ENCODE measurements at regions not wholly inside any gene's neighbourhood (a gene's known extent, or its start where the extent isn't known, plus 50 kb on each side); places are given as distances from the start of the nearest gene placed in this dataset.

DNA sequence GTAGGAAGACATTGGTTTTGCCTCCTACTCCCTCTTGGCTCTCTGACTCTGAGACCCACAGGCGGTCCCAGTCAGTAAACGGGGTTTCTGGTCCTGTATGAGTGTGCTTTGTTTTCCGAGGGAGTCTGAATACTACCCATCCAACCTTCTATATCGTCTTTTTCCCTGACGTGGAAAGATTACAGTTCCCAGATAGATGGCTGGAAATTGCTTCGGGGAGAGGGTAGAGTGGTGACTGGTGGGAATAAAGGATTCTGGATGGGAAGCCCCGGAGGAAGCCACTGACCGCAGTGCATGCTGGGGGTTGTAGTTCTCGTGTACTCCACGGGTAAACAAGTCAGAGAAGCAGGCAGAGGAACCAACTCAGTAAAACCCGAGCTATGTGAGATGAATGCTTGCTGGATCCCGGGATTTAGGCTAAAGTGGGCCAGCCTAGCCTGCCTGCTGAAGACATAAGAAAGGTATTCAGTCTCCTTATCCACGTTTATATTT, 66.2 kb upstream of the IRF2BP2 start (continued):
- TF ChIP-seq, protein P1, sequence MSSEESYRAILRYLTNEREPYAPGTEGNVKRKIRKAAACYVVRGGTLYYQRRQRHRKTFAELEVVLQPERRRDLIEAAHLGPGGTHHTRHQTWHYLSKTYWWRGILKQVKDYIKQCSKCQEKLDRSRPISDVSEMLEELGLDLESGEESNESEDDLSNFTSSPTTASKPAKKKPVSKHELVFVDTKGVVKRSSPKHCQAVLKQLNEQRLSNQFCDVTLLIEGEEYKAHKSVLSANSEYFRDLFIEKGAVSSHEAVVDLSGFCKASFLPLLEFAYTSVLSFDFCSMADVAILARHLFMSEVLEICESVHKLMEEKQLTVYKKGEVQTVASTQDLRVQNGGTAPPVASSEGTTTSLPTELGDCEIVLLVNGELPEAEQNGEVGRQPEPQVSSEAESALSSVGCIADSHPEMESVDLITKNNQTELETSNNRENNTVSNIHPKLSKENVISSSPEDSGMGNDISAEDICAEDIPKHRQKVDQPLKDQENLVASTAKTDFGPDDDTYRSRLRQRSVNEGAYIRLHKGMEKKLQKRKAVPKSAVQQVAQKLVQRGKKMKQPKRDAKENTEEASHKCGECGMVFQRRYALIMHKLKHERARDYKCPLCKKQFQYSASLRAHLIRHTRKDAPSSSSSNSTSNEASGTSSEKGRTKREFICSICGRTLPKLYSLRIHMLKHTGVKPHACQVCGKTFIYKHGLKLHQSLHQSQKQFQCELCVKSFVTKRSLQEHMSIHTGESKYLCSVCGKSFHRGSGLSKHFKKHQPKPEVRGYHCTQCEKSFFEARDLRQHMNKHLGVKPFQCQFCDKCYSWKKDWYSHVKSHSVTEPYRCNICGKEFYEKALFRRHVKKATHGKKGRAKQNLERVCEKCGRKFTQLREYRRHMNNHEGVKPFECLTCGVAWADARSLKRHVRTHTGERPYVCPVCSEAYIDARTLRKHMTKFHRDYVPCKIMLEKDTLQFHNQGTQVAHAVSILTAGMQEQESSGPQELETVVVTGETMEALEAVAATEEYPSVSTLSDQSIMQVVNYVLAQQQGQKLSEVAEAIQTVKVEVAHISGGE (tag by site-specific recombination; conservative IDR thresholded peaks at IDR 0.05; ENCODE audit: low read depth), result peak; percentile 39; the same call in 1 of the 2 replicates
- TF ChIP-seq ZNF366 (tag by site-specific recombination; conservative IDR thresholded peaks at IDR 0.05) (peak; percentile 84), ZBTB20 (tag by site-specific recombination; IDR thresholded peaks at IDR 0.05) (peak; percentile 88), ZBTB17 (tag by site-specific recombination; IDR thresholded peaks at IDR 0.05) (peak; percentile 99), ZNF324 (tag by site-specific recombination; IDR thresholded peaks at IDR 0.05) (0 out of 2 replicates have a peak, but pooled peaks have one; percentile 6), ZNF335 (tag by site-specific recombination; conservative IDR thresholded peaks at IDR 0.05) (peak; percentile 98), GLIS1 (tag by site-specific recombination; IDR thresholded peaks at IDR 0.05) (no peak), YY1 (tag by site-specific recombination; IDR thresholded peaks at IDR 0.05) (no peak), ZBTB44 (tag by site-specific recombination; IDR thresholded peaks at IDR 0.05) (no peak), ZNF830 (tag by site-specific recombination; IDR thresholded peaks at IDR 0.05; ENCODE audit: low read depth) (no peak), SP3 (tag by site-specific recombination; IDR thresholded peaks at IDR 0.05) (peak; percentile 30; the same call in 1 of the 2 replicates), ZNF426 (tag by site-specific recombination; IDR thresholded peaks at IDR 0.05) (no peak), ZNF549 (tag by site-specific recombination; IDR thresholded peaks at IDR 0.05) (no peak), ZNF24 (tag by site-specific recombination; IDR thresholded peaks at IDR 0.05) (peak; percentile 60; the same call in 1 of the 2 replicates), ZNF558 (tag by site-specific recombination; IDR thresholded peaks at IDR 0.05) (peak; percentile 17; the same call in 1 of the 2 replicates), ZNF580 (tag by site-specific recombination; IDR thresholded peaks at IDR 0.05) (0 out of 2 replicates have a peak, but pooled peaks have one; percentile 44), ZNF514 (tag by site-specific recombination; IDR thresholded peaks at IDR 0.05) (no peak), GLI2 (tag by site-specific recombination; IDR thresholded peaks at IDR 0.05; ENCODE audit: borderline replicate concordance, low read depth) (no peak), ZFP69B (tag by site-specific recombination; IDR thresholded peaks at IDR 0.05) (no peak), IKZF3 (tag by site-specific recombination; IDR thresholded peaks at IDR 0.05) (peak; percentile 98), ZNF560 (tag by site-specific recombination; IDR thresholded peaks at IDR 0.05; ENCODE audit: borderline replicate concordance) (no peak), ZNF76 (tag by site-specific recombination; IDR thresholded peaks at IDR 0.05; ENCODE audit: borderline replicate concordance, low read depth) (peak; percentile 99), SP7 (tag by site-specific recombination; IDR thresholded peaks at IDR 0.05) (no peak; the same call in 1 of the 2 replicates), MZF1 (tag by site-specific recombination; IDR thresholded peaks at IDR 0.05; ENCODE audit: borderline replicate concordance) (no peak), ZNF660 (tag by site-specific recombination; IDR thresholded peaks at IDR 0.05) (peak; percentile 49; the same call in 1 of the 2 replicates), ZNF169 (tag by site-specific recombination; IDR thresholded peaks at IDR 0.05) (no peak), FEZF1 (tag by site-specific recombination; IDR thresholded peaks at IDR 0.05) (no peak), KLF10 (tag by site-specific recombination; IDR thresholded peaks at IDR 0.05) (no peak)
- TF ChIP-seq, protein P2, sequence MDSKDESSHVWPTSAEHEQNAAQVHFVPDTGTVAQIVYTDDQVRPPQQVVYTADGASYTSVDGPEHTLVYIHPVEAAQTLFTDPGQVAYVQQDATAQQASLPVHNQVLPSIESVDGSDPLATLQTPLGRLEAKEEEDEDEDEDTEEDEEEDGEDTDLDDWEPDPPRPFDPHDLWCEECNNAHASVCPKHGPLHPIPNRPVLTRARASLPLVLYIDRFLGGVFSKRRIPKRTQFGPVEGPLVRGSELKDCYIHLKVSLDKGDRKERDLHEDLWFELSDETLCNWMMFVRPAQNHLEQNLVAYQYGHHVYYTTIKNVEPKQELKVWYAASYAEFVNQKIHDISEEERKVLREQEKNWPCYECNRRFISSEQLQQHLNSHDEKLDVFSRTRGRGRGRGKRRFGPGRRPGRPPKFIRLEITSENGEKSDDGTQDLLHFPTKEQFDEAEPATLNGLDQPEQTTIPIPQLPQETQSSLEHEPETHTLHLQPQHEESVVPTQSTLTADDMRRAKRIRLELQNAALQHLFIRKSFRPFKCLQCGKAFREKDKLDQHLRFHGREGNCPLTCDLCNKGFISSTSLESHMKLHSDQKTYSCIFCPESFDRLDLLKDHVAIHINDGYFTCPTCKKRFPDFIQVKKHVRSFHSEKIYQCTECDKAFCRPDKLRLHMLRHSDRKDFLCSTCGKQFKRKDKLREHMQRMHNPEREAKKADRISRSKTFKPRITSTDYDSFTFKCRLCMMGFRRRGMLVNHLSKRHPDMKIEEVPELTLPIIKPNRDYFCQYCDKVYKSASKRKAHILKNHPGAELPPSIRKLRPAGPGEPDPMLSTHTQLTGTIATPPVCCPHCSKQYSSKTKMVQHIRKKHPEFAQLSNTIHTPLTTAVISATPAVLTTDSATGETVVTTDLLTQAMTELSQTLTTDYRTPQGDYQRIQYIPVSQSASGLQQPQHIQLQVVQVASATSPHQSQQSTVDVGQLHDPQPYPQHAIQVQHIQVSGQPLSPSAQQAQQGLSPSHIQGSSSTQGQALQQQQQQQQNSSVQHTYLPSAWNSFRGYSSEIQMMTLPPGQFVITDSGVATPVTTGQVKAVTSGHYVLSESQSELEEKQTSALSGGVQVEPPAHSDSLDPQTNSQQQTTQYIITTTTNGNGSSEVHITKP (tag by site-specific recombination; IDR thresholded peaks at IDR 0.05), result peak; percentile 95
- TF ChIP-seq, protein P3, sequence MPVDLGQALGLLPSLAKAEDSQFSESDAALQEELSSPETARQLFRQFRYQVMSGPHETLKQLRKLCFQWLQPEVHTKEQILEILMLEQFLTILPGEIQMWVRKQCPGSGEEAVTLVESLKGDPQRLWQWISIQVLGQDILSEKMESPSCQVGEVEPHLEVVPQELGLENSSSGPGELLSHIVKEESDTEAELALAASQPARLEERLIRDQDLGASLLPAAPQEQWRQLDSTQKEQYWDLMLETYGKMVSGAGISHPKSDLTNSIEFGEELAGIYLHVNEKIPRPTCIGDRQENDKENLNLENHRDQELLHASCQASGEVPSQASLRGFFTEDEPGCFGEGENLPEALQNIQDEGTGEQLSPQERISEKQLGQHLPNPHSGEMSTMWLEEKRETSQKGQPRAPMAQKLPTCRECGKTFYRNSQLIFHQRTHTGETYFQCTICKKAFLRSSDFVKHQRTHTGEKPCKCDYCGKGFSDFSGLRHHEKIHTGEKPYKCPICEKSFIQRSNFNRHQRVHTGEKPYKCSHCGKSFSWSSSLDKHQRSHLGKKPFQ (tag by site-specific recombination; IDR thresholded peaks at IDR 0.05), result peak; percentile 86

Measured in HEK293 (cell line).